K562 (cell line): ENCODE measurements at regions not wholly inside any gene's neighbourhood (a gene's known extent, or its start where the extent isn't known, plus 50 kb on each side); places are given as distances from the start of the nearest gene placed in this dataset.

ENCODE experiments used
- CHD2 ChIP-seq: IDR thresholded peaks from 2 replicates; pipeline ENCODE4 v1.6.1; 2011; ENCODE audit warnings: low read depth, low read length
- CTCF ChIP-seq, 3 experiments: IDR thresholded peaks in 2 of 3; conservative IDR thresholded peaks in 1 of 3; 2 replicates each; pipeline ENCODE4 v1.5.1; 2011 to 2012; ENCODE audit warnings: low read length in 3 of 3, mild to moderate bottlenecking in 3 of 3, control low read depth in 2 of 3, improper control_type of control experiment in 1 of 3, inconsistent platforms in 1 of 3, low read depth in 1 of 3, mixed read lengths in 1 of 3, moderate library complexity in 1 of 3; ENCODE audit not compliant: insufficient read depth in 2 of 3
- HSF4 ChIP-seq: fragments of 250-450 bp; sonication (Bioruptor Pico); IDR thresholded peaks from 2 replicates; pipeline ENCODE4 v2.1.2; 2022; ENCODE audit warnings: mild to moderate bottlenecking, moderate library complexity, borderline replicate concordance
- MXD1 ChIP-seq: fragments of 250-450 bp; sonication (Bioruptor Pico); IDR thresholded peaks from 2 replicates; pipeline ENCODE4 v1.8.0; 2021; ENCODE audit warnings: borderline replicate concordance, mild to moderate bottlenecking, moderate library complexity; ENCODE audit not compliant: poor library complexity, severe bottlenecking
- POLR2A ChIP-seq: fragments of 450-650 bp; conservative IDR thresholded peaks from 2 replicates; pipeline ENCODE4 v1.6.1; 2016
- POLR2AphosphoS5 ChIP-seq: IDR thresholded peaks from 2 replicates; pipeline ENCODE4 v1.6.1; 2011; ENCODE audit warnings: mild to moderate bottlenecking, low read depth, low read length, moderate library complexity; ENCODE audit not compliant: control insufficient read depth, insufficient read depth
- TAF1 ChIP-seq: IDR thresholded peaks from 2 replicates; pipeline ENCODE4 v1.6.1; 2011; ENCODE audit warnings: mild to moderate bottlenecking, low read length, moderate library complexity; ENCODE audit not compliant: insufficient read depth, control insufficient read depth, severe bottlenecking; ENCODE audit errors: extremely low read depth
- UBTF ChIP-seq, 2 experiments: IDR thresholded peaks; 2 replicates each; pipeline ENCODE4 v1.6.1; 2012; ENCODE audit warnings: improper control_type of control experiment in 2 of 2, low read depth in 2 of 2, low read length in 2 of 2, borderline replicate concordance in 1 of 2
- ZNF197 ChIP-seq: fragments of 200-800 bp; sonication (Bioruptor generic); IDR thresholded peaks from 2 replicates; pipeline ENCODE4 v1.6.1; 2016; ENCODE audit warnings: low read depth, missing genetic modification characterization, missing compliant biosample characterization
- ZNF79 ChIP-seq: fragments of 250-450 bp; sonication (Bioruptor Pico); IDR thresholded peaks from 2 replicates; pipeline ENCODE4 v1.4.0; 2020; ENCODE audit warnings: low read depth, mild to moderate bottlenecking, moderate library complexity

- TF ChIP-seq POLR2AphosphoS5 (no peak), CTCF (IDR thresholded peaks at IDR 0.05 in 2 of 3, conservative IDR thresholded peaks at IDR 0.05 in 1 of 3; ENCODE audit: insufficient read depth in 2 of 3, low read depth in 1 of 3, low read length in 3 of 3) (no peak), UBTF (IDR thresholded peaks at IDR 0.05; ENCODE audit: borderline replicate concordance in 1 of 2, low read depth in 2 of 2, low read length in 2 of 2) (no peak), ZNF79 (CRISPR knock-in tag) (no peak), HSF4 (CRISPR knock-in tag) (no peak), MXD1 (no peak), TAF1 (no peak), ZNF197 (CRISPR knock-in tag) (no peak), CHD2 (no peak), POLR2A (no peak)
Measured at GRCh38 chr2:144673456-144673855, 153.5 kb upstream of the ZEB2 start.
